HEK293T (cell line): ENCODE measurements at regions not wholly inside any gene's neighbourhood (a gene's known extent, or its start where the extent isn't known, plus 50 kb on each side); places are given as distances from the start of the nearest gene placed in this dataset.

Experiments
- BHLHE40 ChIP-seq: fragments of 450-650 bp; IDR thresholded peaks from 2 replicates; pipeline ENCODE4 v1.6.1; 2016; ENCODE audit warnings: mild to moderate bottlenecking, moderate library complexity, borderline replicate concordance
- CTBP1 ChIP-seq: fragments of 450-650 bp; IDR thresholded peaks from 2 replicates; pipeline ENCODE4 v1.6.1; 2016; ENCODE audit warnings: borderline replicate concordance
- ELF4 ChIP-seq: fragments of 450-650 bp; IDR thresholded peaks from 2 replicates; pipeline ENCODE4 v1.6.1; 2017; ENCODE audit warnings: antibody characterized with exemption
- FOXA1 ChIP-seq: fragments of 450-650 bp; IDR thresholded peaks from 2 replicates; pipeline ENCODE4 v1.6.1; 2016; ENCODE audit warnings: mild to moderate bottlenecking
- FOXK2 ChIP-seq: fragments of 450-650 bp; IDR thresholded peaks from 2 replicates; pipeline ENCODE4 v1.6.1; 2016; ENCODE audit warnings: mild to moderate bottlenecking
- FOXM1 ChIP-seq: fragments of 450-650 bp; IDR thresholded peaks from 2 replicates; pipeline ENCODE4 v1.6.1; 2017; ENCODE audit warnings: mild to moderate bottlenecking, borderline replicate concordance
- HDGF ChIP-seq: fragments of 450-650 bp; IDR thresholded peaks from 2 replicates; pipeline ENCODE4 v1.6.1; 2017; ENCODE audit warnings: antibody characterized with exemption, borderline replicate concordance
- NFRKB ChIP-seq: fragments of 450-650 bp; IDR thresholded peaks from 2 replicates; pipeline ENCODE4 v1.6.1; 2016; ENCODE audit warnings: mild to moderate bottlenecking, moderate library complexity
- PKNOX1 ChIP-seq: fragments of 450-650 bp; IDR thresholded peaks from 2 replicates; pipeline ENCODE4 v1.6.1; 2016
- SP1 ChIP-seq: fragments of 450-650 bp; IDR thresholded peaks from 2 replicates; pipeline ENCODE4 v1.6.1; 2017
- SUZ12 ChIP-seq: fragments of 450-650 bp; IDR thresholded peaks from 2 replicates; pipeline ENCODE4 v1.6.1; 2016; ENCODE audit warnings: mild to moderate bottlenecking
- TARDBP ChIP-seq: fragments of 450-650 bp; IDR thresholded peaks from 2 replicates; pipeline ENCODE4 v1.6.1; 2016
- ZNF384 ChIP-seq: fragments of 450-650 bp; IDR thresholded peaks from 2 replicates; pipeline ENCODE4 v1.6.1; 2016

- TF ChIP-seq SP1 (no peak), ZNF384 (no peak), BHLHE40 (no peak), SUZ12 (no peak), FOXM1 (no peak), PKNOX1 (no peak), FOXA1 (no peak), HDGF (no peak), FOXK2 (no peak), TARDBP (no peak), ELF4 (no peak), CTBP1 (no peak), NFRKB (no peak)
These were observed 49.9 kb upstream of the GRK3 start for GRCh38 chr22:25514436-25515180.
